Panc1 (cell line): ENCODE measurements at regions not wholly inside any gene's neighbourhood (a gene's known extent, or its start where the extent isn't known, plus 50 kb on each side); places are given as distances from the start of the nearest gene placed in this dataset.

ENCODE experiments used
- ATAC-seq: fragments of 200-7000 bp; cut with Tn5 transposase; 2 replicates; pipeline ENCODE4 v1.9.1; 2020; ENCODE audit warnings: mild to moderate bottlenecking, moderate library complexity
- BruUV-seq: library from RNA; stranded (reverse); fragments of 400-500 nt; replicated peaks from 2 replicates; lab custom pipeline; 2021; lab: Mats Ljungman, UMichigan
- CTCF ChIA-PET: fragments of 300-600 bp; sonication (Branson Sonifier 250); formaldehyde crosslinking; loops from one replicate; lab custom pipeline; 2022; ENCODE audit warnings: antibody characterized with exemption; lab: Charles Lee
- POLR2A ChIA-PET: fragments of 300-600 bp; sonication (Branson Sonifier 250); formaldehyde crosslinking; loops from one replicate; lab custom pipeline; 2022; ENCODE audit warnings: antibody characterized with exemption; lab: Charles Lee
- DNase-seq: peaks from one replicate; pipeline ENCODE4 v3.0.0-alpha.2; 2010; ENCODE audit warnings: low read depth, low spot score
- H3K27ac ChIP-seq: 2 replicates; pipeline ENCODE4 v1.5.1; 2011; ENCODE audit warnings: mild to moderate bottlenecking, low read length, inconsistent platforms
- H3K27me3 ChIP-seq: fragments of 200-500 bp; sonication (Bioruptor generic); 2 replicates; pipeline ENCODE4 v1.6.0; 2014; ENCODE audit warnings: low read length, inconsistent platforms; ENCODE audit not compliant: control insufficient read depth, insufficient read depth
- H3K36me3 ChIP-seq: fragments of 200-500 bp; sonication (Bioruptor generic); 2 replicates; pipeline ENCODE4 v1.5.1; 2014; ENCODE audit warnings: inconsistent platforms, mild to moderate bottlenecking, low read length, moderate library complexity; ENCODE audit not compliant: control insufficient read depth, insufficient read depth
- H3K4me1 ChIP-seq: 2 replicates; pipeline ENCODE4 v1.5.1; 2011; ENCODE audit warnings: inconsistent platforms, mild to moderate bottlenecking, low read length, moderate library complexity; ENCODE audit not compliant: control insufficient read depth, insufficient read depth
- H3K4me3 ChIP-seq, 2 experiments: 2 replicates each; pipeline ENCODE4 v1.5.1; 2011 to 2012; ENCODE audit warnings: low read depth in 2 of 2, low read length in 2 of 2, mild to moderate bottlenecking in 2 of 2, inconsistent platforms in 1 of 2, moderate library complexity in 1 of 2
- H3K9me3 ChIP-seq: fragments of 200-500 bp; sonication (Bioruptor generic); 2 replicates; pipeline ENCODE4 v1.5.1; 2014; ENCODE audit warnings: low read depth, mild to moderate bottlenecking, inconsistent platforms, low read length, moderate library complexity; ENCODE audit not compliant: control insufficient read depth, insufficient read depth
- POLR2AphosphoS5 ChIP-seq: IDR thresholded peaks from 2 replicates; pipeline ENCODE4 v1.6.1; 2012; ENCODE audit warnings: mild to moderate bottlenecking, low read depth, low read length, moderate library complexity
- SIN3A ChIP-seq: IDR thresholded peaks from 2 replicates; pipeline ENCODE4 v1.6.1; 2012; ENCODE audit warnings: low read depth, mild to moderate bottlenecking, low read length, moderate library complexity, borderline replicate concordance; ENCODE audit not compliant: insufficient read depth
- TCF7L2 ChIP-seq: IDR thresholded peaks from 2 replicates; pipeline ENCODE4 v1.6.1; 2011; ENCODE audit warnings: mild to moderate bottlenecking, low read depth, low read length, inconsistent platforms
- in situ Hi-C: cut with HindIII; loops from 2 replicates; pipeline ENCODE4 v1.10.0; 2016; ENCODE audit warnings: low sequenced_read_pairs, low pct_unique_long_range_greater_than_20kb
- intact Hi-C: fragments of 100-400 bp; cut with micrococcal nuclease; formaldehyde crosslinking; loops from one replicate; pipeline ENCODE4 v1.10.0; 2022; ENCODE audit not compliant: unreplicated experiment
- TF ChIP-seq, protein P1 (sequence below): fragments of 450-650 bp; IDR thresholded peaks from 2 replicates; pipeline ENCODE4 v1.5.1; 2017; ENCODE audit warnings: mild to moderate bottlenecking
- TF ChIP-seq, protein P2 (sequence below), 2 experiments: IDR thresholded peaks; 2 replicates each; pipeline ENCODE4 v1.6.1; 2011 to 2012; ENCODE audit warnings: low read depth in 2 of 2, control low read depth in 1 of 2, low read length in 1 of 2, mild to moderate bottlenecking in 1 of 2, moderate library complexity in 1 of 2; ENCODE audit not compliant: insufficient read depth in 1 of 2

DNA sequence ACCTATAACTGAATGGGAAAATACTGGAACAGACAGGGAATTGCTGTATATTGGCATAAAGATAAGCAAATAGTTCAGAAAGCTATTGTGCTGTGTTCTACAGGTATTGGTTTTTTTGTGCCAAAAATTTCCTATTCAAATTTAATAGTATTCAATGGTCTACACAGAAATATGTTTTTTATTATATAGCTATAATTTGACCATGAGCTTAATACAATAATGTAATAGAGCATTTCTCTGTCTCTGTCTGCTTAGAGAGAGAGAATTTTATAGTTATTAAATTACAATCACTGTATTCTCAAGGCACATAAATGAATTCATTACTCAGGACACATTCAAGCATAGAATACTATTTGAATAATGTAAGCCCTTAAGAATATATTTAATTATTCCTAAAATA lies 62.3 kb upstream of the FZD8 start:
- intact Hi-C loops (no loop called here), in situ Hi-C loops (no loop called here)
- ChIA-PET CTCF (interaction anchor here (0.6 kb wide), 1 partner anchor 712 kb away, joined by 6 read pairs; no protein-coding TSS in a partner anchor), POLR2A (no interaction called here)
- Histone ChIP-seq H3K27me3 (no peaks in the 10 kb centered on the region; the same call in 1 of the 2 replicates), H3K9me3 (no peaks in the 10 kb centered on the region), H3K4me1 (no peaks in the 10 kb centered on the region), H3K4me3 (no peak overlapping the region), H3K36me3 (no peaks in the 10 kb centered on the region), H3K27ac (no peak overlapping the region)
- no peak for DNase-seq
- no peak for ATAC-seq
- BruUV-seq = no TSS peak
- TF ChIP-seq POLR2AphosphoS5 = no peak
- TF ChIP-seq, protein P1, sequence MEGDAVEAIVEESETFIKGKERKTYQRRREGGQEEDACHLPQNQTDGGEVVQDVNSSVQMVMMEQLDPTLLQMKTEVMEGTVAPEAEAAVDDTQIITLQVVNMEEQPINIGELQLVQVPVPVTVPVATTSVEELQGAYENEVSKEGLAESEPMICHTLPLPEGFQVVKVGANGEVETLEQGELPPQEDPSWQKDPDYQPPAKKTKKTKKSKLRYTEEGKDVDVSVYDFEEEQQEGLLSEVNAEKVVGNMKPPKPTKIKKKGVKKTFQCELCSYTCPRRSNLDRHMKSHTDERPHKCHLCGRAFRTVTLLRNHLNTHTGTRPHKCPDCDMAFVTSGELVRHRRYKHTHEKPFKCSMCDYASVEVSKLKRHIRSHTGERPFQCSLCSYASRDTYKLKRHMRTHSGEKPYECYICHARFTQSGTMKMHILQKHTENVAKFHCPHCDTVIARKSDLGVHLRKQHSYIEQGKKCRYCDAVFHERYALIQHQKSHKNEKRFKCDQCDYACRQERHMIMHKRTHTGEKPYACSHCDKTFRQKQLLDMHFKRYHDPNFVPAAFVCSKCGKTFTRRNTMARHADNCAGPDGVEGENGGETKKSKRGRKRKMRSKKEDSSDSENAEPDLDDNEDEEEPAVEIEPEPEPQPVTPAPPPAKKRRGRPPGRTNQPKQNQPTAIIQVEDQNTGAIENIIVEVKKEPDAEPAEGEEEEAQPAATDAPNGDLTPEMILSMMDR = no peak
- TF ChIP-seq, protein P2, sequence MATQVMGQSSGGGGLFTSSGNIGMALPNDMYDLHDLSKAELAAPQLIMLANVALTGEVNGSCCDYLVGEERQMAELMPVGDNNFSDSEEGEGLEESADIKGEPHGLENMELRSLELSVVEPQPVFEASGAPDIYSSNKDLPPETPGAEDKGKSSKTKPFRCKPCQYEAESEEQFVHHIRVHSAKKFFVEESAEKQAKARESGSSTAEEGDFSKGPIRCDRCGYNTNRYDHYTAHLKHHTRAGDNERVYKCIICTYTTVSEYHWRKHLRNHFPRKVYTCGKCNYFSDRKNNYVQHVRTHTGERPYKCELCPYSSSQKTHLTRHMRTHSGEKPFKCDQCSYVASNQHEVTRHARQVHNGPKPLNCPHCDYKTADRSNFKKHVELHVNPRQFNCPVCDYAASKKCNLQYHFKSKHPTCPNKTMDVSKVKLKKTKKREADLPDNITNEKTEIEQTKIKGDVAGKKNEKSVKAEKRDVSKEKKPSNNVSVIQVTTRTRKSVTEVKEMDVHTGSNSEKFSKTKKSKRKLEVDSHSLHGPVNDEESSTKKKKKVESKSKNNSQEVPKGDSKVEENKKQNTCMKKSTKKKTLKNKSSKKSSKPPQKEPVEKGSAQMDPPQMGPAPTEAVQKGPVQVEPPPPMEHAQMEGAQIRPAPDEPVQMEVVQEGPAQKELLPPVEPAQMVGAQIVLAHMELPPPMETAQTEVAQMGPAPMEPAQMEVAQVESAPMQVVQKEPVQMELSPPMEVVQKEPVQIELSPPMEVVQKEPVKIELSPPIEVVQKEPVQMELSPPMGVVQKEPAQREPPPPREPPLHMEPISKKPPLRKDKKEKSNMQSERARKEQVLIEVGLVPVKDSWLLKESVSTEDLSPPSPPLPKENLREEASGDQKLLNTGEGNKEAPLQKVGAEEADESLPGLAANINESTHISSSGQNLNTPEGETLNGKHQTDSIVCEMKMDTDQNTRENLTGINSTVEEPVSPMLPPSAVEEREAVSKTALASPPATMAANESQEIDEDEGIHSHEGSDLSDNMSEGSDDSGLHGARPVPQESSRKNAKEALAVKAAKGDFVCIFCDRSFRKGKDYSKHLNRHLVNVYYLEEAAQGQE (IDR thresholded peaks at IDR 0.05; ENCODE audit: insufficient read depth in 1 of 2, low read depth in 2 of 2, low read length in 1 of 2) = no peak
- TF ChIP-seq TCF7L2 = no peak

DNA sequence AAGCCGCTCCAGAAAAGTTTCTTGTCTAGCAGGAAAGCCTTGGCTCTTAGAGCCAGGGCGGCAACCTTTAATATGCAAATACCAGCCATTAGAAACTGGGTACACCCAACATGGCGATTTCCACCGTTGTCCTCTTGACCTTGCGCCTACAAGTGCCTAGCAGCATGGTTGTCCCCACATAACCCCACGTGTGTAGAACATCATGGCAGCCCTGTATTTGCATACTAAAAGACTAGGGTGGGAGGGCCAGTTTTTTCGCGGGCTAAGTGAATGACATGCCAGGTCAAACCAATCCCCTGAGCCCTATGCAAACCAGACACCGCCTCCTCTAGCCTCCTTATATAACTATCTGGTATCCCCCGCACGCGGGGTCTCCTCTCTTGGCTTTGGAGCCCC lies 58.4 kb upstream of the FZD8 start:
- ATAC-seq = no peak
- intact Hi-C loops (no loop called here), in situ Hi-C loops (no loop called here)
- Histone ChIP-seq H3K4me1 (no peaks in the 10 kb centered on the region), H3K4me3 (no peak overlapping the region), H3K27ac (no peak overlapping the region), H3K27me3 (no peaks in the 10 kb centered on the region; the same call in 1 of the 2 replicates), H3K36me3 (no peaks in the 10 kb centered on the region), H3K9me3 (no peaks in the 10 kb centered on the region)
- no TSS peak for BruUV-seq
- POLR2A ChIA-PET = no interaction called here
- DNase-seq = no peak
- TF ChIP-seq POLR2AphosphoS5 (no peak), SIN3A (no peak), TCF7L2 (no peak)
- TF ChIP-seq, protein P2 (IDR thresholded peaks at IDR 0.05; ENCODE audit: insufficient read depth in 1 of 2, low read depth in 2 of 2, low read length in 1 of 2) = no peak
- TF ChIP-seq, protein P1 = no peak
- CTCF ChIA-PET = no interaction called here
